Astrocyte (in vitro differentiated cells and primary cell): ENCODE measurements at regions not wholly inside any gene's neighbourhood (a gene's known extent, or its start where the extent isn't known, plus 50 kb on each side); places are given as distances from the start of the nearest gene placed in this dataset.

Experiments used
- CTCF ChIP-seq: IDR thresholded peaks from 2 replicates; pipeline ENCODE4 v1.5.1; 2011; ENCODE audit warnings: low read depth, mild to moderate bottlenecking, inconsistent platforms, low read length, moderate library complexity; ENCODE audit not compliant: insufficient read depth
- EZH2 ChIP-seq: IDR thresholded peaks from 2 replicates; pipeline ENCODE4 v1.6.1; 2012; ENCODE audit warnings: mild to moderate bottlenecking, low read length, inconsistent platforms; ENCODE audit not compliant: insufficient read depth

GRCh38 chr10:120052964-120053702, 160.6 kb downstream of the SEC23IP start:
- TF ChIP-seq EZH2 (no peak), CTCF (no peak)
